ENCODE measurements at regions not wholly inside any gene's neighbourhood (a gene's known extent, or its start where the extent isn't known, plus 50 kb on each side); places are given as distances from the start of the nearest gene placed in this dataset.

DNA sequence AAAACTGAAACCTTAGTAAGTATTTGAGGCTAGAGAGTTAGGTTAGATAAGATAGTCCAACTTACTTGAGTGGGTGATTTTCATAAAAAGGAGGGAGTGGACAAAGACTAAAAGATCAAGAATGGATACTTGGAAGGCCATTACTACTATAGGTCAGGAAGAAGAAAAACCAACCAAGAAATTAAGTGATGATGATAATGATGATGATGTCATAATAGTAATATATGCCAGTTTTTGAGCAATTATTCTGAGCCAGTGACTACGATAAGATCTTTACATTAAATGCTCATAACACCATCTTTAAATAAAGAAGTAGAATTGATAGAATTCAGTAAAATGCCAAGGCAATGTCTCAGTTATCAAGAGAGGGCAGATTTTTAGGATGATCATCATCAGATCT is 430.7 kb upstream of the ADAMTS5 start:
- ATAC-seq, result no peak
- no peak for DNase-seq
- Histone ChIP-seq H3K27ac (no peak overlapping the region), H3K36me3 (replicated peaks in 1 of 2; ENCODE audit: insufficient read depth in 1 of 2, low read depth in 2 of 2) (no peaks in the 10 kb centered on the region), H3K9me3 (no peaks in the 10 kb centered on the region), H3K4me1 (no peaks in the 10 kb centered on the region), H3K4me3 (no peak overlapping the region), H3K27me3 (no peaks in the 10 kb centered on the region)
- intact Hi-C loops (cut with DNase I), result no loop called here
- TF ChIP-seq, protein P1, sequence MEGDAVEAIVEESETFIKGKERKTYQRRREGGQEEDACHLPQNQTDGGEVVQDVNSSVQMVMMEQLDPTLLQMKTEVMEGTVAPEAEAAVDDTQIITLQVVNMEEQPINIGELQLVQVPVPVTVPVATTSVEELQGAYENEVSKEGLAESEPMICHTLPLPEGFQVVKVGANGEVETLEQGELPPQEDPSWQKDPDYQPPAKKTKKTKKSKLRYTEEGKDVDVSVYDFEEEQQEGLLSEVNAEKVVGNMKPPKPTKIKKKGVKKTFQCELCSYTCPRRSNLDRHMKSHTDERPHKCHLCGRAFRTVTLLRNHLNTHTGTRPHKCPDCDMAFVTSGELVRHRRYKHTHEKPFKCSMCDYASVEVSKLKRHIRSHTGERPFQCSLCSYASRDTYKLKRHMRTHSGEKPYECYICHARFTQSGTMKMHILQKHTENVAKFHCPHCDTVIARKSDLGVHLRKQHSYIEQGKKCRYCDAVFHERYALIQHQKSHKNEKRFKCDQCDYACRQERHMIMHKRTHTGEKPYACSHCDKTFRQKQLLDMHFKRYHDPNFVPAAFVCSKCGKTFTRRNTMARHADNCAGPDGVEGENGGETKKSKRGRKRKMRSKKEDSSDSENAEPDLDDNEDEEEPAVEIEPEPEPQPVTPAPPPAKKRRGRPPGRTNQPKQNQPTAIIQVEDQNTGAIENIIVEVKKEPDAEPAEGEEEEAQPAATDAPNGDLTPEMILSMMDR (IDR thresholded peaks at IDR 0.05), result no peak
- no peak for TF ChIP-seq POLR2A (IDR thresholded peaks at IDR 0.05)
- WGBS, 2 donors, result 75 to 77% methylated on average over 1 of the region's 1 CpG

DNA sequence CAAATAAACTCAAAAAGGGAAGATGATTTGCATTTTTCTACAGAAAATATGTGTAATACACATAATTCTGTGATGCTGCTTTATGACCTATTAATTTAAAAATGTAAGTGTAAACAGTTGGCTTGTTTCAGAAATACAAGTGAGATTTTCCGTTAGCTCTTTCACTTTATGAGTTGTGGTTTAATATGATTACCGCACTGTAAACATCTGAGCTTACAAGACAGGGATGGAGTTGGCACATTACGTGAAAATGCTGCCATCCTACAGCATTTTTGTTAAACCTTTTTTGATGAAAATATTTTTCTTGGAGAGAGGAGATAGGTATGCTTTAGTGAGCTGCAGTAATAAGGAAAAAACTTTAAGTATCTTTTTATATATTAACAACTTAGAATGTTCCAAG is 426.8 kb upstream of the ADAMTS5 start:
- Histone ChIP-seq H3K4me1 (no peaks in the 10 kb centered on the region), H3K36me3 (replicated peaks in 1 of 2; ENCODE audit: insufficient read depth in 1 of 2, low read depth in 2 of 2) (no peaks in the 10 kb centered on the region), H3K4me3 (no peak overlapping the region), H3K9me3 (no peaks in the 10 kb centered on the region), H3K27me3 (no peaks in the 10 kb centered on the region), H3K27ac (no peak overlapping the region)
- TF ChIP-seq, protein P1 (IDR thresholded peaks at IDR 0.05), result no peak
- TF ChIP-seq POLR2A (IDR thresholded peaks at IDR 0.05), result no peak
- ATAC-seq, result no peak
- 90 to 92% methylated on average over 3 of the region's 3 CpGs for WGBS, 2 donors
- intact Hi-C loops (cut with DNase I), result no loop called here
- DNase-seq, result no peak

DNA sequence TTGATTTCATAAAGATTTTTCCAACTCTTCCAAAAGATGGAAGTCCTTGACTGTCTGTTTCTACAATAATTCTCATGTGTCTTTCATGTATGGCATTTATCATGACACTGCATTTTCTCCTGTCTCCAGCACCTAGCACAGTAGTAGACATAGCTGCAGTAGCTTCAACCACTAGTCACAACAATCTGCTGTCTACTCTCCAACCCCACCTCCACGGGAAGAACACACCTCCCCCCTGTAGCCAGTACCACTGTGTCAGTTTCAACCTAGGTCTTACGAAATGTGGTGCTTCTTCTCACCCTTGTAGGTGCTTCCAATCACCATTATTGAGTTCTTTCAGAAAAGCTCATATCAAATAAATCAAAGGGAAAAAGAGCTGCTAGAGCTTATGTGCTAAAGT is 425.1 kb upstream of the ADAMTS5 start:
- no peak for ATAC-seq
- Histone ChIP-seq H3K27ac (no peak overlapping the region), H3K4me3 (no peak overlapping the region), H3K9me3 (no peaks in the 10 kb centered on the region), H3K36me3 (replicated peaks in 1 of 2; ENCODE audit: insufficient read depth in 1 of 2, low read depth in 2 of 2) (no peaks in the 10 kb centered on the region), H3K27me3 (no peaks in the 10 kb centered on the region), H3K4me1 (no peaks in the 10 kb centered on the region)
- WGBS, 2 donors, result 64 to 68% methylated on average over 2 of the region's 2 CpGs
- no peak for DNase-seq
- TF ChIP-seq, protein P1 (IDR thresholded peaks at IDR 0.05), result no peak
- no peak for TF ChIP-seq POLR2A (IDR thresholded peaks at IDR 0.05)
- intact Hi-C loops (cut with DNase I), result no loop called here

DNA sequence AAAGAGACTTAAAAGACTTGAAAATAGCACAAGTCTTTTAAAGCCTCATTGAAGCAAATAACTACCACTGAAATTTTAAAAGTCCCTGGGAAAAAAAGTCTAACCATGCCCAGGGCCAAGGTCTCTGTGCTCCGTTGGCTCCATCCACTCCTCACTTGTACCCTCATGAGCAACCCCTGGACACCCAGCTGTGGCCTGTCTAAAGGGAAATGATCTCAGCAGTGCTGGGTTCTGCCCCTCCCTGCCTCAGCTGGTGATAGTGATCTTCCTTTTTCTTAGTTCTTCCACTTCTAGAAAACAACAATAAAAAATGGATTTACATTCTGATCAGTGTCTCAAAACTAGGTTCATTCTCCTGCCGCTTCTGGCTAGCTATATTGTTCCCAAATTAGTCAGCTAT is 423.5 kb upstream of the ADAMTS5 start:
- H3K9me3 ChIP-seq, result no peaks in the 10 kb centered on the region
- H3K4me3 ChIP-seq, result no peak overlapping the region
- H3K27ac ChIP-seq, result no peak overlapping the region
- H3K27me3 ChIP-seq, result no peaks in the 10 kb centered on the region
- intact Hi-C loops (cut with DNase I), result no loop called here
- DNase-seq, result no peak
- no peaks in the 10 kb centered on the region for H3K4me1 ChIP-seq
- H3K36me3 ChIP-seq (replicated peaks in 1 of 2; ENCODE audit: insufficient read depth in 1 of 2, low read depth in 2 of 2), result no peaks in the 10 kb centered on the region
- ATAC-seq, result no peak
- TF ChIP-seq, protein P1 (IDR thresholded peaks at IDR 0.05), result no peak
- no peak for TF ChIP-seq POLR2A (IDR thresholded peaks at IDR 0.05)
- 72 to 78% methylated on average over 2 of the region's 2 CpGs for WGBS, 2 donors

DNA sequence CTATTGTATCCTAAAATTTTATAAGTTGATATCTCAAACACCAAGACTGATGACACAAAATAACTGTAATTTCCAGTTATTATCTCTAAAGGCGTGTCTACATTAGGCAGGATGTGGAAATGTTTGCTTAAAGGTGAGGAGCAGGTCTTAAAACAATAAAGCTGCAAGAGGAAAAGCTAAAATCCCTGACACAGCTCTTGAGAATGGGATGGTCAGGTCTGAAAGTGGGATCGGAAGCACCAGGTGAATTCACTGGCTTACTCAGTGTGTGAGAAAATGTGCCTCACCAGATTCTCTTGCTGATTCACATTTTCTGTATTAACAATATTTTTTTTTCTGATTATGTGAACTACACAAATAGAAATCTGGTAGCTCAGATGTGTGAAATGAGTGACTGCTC is 421.9 kb upstream of the ADAMTS5 start:
- Histone ChIP-seq H3K36me3 (replicated peaks in 1 of 2; ENCODE audit: insufficient read depth in 1 of 2, low read depth in 2 of 2) (no peaks in the 10 kb centered on the region), H3K27ac (no peak overlapping the region), H3K4me1 (no peaks in the 10 kb centered on the region), H3K9me3 (no peaks in the 10 kb centered on the region), H3K27me3 (no peaks in the 10 kb centered on the region), H3K4me3 (no peak overlapping the region)
- WGBS, 2 donors, result 80 to 82% methylated on average over 2 of the region's 2 CpGs
- TF ChIP-seq POLR2A (IDR thresholded peaks at IDR 0.05), result no peak
- TF ChIP-seq, protein P1 (IDR thresholded peaks at IDR 0.05), result no peak
- no peak for ATAC-seq
- DNase-seq, result no peak
- intact Hi-C loops (cut with DNase I), result no loop called here
